ENCODE measurements at regions not wholly inside any gene's neighbourhood (a gene's known extent, or its start where the extent isn't known, plus 50 kb on each side); places are given as distances from the start of the nearest gene placed in this dataset.

DNA sequence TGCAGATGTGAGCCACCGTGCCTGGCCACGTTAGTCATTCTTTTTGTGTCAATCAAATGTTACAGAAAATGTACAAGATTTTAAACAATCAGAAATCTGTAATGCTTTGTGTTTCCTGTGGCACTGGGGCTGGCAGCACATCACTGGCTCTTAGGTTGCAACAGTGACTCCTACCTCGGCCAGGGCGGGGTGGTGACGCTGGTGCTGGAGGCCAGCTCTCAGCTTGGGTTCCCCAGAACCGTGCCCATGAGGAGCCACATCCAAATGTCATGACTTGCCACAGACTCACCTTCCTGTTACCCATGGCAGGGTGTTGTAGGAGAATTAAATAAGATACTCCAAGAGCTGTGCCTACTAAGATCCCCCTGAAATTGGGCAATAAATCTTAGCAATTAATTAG, 161.7 kb downstream of the TEX29 start:
- H3K27me3 ChIP-seq (ENCODE audit: insufficient read depth, low read depth, low read length) = no peaks in the 10 kb centered on the region
- no peak overlapping the region for H3K4me3 ChIP-seq (ENCODE audit: low read length)
- H3K4me2 ChIP-seq (ENCODE audit: low read length) = no peak overlapping the region
- no peaks in the 10 kb centered on the region for H3K79me2 ChIP-seq (replicated peaks; ENCODE audit: insufficient read depth, low read length)
- H3K9me2 ChIP-seq (ENCODE audit: insufficient read depth, low read length) = no peaks in the 10 kb centered on the region
- no peaks in the 10 kb centered on the region for H3K9me3 ChIP-seq (ENCODE audit: low read length)
- no peaks in the 10 kb centered on the region for H3F3A ChIP-seq (ENCODE audit: insufficient read depth, low read length, poor library complexity, severe bottlenecking)
- H2AFZ ChIP-seq (ENCODE audit: low read depth, low read length) = no peak overlapping the region
- H4K20me1 ChIP-seq (ENCODE audit: insufficient read depth) = no peaks in the 10 kb centered on the region
- no peaks in the 10 kb centered on the region for H3K36me3 ChIP-seq (ENCODE audit: insufficient read depth, low read length)
- no peak overlapping the region for H3K27ac ChIP-seq (ENCODE audit: low read length)
- no peak overlapping the region for H3K9ac ChIP-seq (ENCODE audit: low read length)
- TF ChIP-seq EZH2 (IDR thresholded peaks at IDR 0.05; ENCODE audit: borderline replicate concordance, insufficient read depth, low read length, poor library complexity, severe bottlenecking) (no peak), MXI1 (conservative IDR thresholded peaks at IDR 0.05; ENCODE audit: poor library complexity, severe bottlenecking) (no peak), TAF1 (IDR thresholded peaks at IDR 0.05; ENCODE audit: low read depth) (no peak), EP300 (conservative IDR thresholded peaks at IDR 0.05; ENCODE audit: poor library complexity, severe bottlenecking) (no peak), SMC3 (conservative IDR thresholded peaks at IDR 0.05; ENCODE audit: poor library complexity) (no peak)
- TF ChIP-seq, protein P1, sequence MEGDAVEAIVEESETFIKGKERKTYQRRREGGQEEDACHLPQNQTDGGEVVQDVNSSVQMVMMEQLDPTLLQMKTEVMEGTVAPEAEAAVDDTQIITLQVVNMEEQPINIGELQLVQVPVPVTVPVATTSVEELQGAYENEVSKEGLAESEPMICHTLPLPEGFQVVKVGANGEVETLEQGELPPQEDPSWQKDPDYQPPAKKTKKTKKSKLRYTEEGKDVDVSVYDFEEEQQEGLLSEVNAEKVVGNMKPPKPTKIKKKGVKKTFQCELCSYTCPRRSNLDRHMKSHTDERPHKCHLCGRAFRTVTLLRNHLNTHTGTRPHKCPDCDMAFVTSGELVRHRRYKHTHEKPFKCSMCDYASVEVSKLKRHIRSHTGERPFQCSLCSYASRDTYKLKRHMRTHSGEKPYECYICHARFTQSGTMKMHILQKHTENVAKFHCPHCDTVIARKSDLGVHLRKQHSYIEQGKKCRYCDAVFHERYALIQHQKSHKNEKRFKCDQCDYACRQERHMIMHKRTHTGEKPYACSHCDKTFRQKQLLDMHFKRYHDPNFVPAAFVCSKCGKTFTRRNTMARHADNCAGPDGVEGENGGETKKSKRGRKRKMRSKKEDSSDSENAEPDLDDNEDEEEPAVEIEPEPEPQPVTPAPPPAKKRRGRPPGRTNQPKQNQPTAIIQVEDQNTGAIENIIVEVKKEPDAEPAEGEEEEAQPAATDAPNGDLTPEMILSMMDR (IDR thresholded peaks at IDR 0.05; ENCODE audit: poor library complexity, severe bottlenecking) = no peak

DNA sequence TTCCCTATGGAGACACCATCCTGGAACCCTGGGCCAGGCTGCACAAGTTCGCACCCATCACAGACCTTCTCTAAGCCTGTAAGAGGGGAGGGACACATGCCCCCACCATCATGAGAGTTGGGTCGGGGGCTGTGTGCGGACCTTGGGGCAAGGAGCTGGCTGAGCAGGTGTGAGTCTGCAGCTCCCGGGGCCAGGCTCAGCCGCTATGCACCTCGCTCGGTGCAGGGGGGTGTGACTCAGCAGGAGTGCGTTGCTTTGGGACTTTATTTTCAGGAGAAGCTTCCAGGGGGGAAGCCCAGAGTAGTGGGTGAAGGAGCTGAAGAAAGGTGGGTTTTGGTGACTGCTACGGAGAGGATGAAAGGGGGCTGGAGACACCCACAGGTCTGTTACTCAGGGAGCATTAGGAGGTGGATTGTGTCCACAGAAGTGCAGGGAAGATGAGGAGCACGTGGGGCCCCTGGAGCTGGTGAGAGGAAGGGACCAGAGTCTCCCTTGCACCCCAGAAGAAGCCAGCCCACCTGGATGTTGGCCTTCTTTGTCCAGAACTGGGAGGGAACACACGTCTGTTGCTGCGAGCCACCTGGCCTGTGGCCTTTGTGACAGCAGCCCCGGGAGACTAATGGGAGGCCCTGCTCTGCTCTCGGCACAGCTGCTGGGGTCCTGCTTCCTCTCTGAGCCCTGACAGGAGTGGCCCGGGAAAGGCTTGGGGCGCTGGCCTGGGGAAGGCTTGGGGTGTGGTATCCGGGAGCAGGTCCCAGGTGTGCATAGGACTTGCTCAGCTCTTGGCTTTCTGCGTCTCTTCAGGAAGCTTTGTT, 162.6 kb downstream of the TEX29 start:
- TF ChIP-seq RAD21 (conservative IDR thresholded peaks at IDR 0.05) (no peak), TAF1 (IDR thresholded peaks at IDR 0.05; ENCODE audit: low read depth) (no peak), SMC3 (conservative IDR thresholded peaks at IDR 0.05; ENCODE audit: poor library complexity) (no peak), POLR2AphosphoS5 (IDR thresholded peaks at IDR 0.05) (no peak), EP300 (conservative IDR thresholded peaks at IDR 0.05; ENCODE audit: poor library complexity, severe bottlenecking) (no peak), MXI1 (conservative IDR thresholded peaks at IDR 0.05; ENCODE audit: poor library complexity, severe bottlenecking) (no peak), EZH2 (IDR thresholded peaks at IDR 0.05; ENCODE audit: borderline replicate concordance, insufficient read depth, low read length, poor library complexity, severe bottlenecking) (no peak)
- TF ChIP-seq, protein P2, sequence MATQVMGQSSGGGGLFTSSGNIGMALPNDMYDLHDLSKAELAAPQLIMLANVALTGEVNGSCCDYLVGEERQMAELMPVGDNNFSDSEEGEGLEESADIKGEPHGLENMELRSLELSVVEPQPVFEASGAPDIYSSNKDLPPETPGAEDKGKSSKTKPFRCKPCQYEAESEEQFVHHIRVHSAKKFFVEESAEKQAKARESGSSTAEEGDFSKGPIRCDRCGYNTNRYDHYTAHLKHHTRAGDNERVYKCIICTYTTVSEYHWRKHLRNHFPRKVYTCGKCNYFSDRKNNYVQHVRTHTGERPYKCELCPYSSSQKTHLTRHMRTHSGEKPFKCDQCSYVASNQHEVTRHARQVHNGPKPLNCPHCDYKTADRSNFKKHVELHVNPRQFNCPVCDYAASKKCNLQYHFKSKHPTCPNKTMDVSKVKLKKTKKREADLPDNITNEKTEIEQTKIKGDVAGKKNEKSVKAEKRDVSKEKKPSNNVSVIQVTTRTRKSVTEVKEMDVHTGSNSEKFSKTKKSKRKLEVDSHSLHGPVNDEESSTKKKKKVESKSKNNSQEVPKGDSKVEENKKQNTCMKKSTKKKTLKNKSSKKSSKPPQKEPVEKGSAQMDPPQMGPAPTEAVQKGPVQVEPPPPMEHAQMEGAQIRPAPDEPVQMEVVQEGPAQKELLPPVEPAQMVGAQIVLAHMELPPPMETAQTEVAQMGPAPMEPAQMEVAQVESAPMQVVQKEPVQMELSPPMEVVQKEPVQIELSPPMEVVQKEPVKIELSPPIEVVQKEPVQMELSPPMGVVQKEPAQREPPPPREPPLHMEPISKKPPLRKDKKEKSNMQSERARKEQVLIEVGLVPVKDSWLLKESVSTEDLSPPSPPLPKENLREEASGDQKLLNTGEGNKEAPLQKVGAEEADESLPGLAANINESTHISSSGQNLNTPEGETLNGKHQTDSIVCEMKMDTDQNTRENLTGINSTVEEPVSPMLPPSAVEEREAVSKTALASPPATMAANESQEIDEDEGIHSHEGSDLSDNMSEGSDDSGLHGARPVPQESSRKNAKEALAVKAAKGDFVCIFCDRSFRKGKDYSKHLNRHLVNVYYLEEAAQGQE (IDR thresholded peaks at IDR 0.05; ENCODE audit: borderline replicate concordance) = no peak
- TF ChIP-seq, protein P1 (IDR thresholded peaks at IDR 0.05; ENCODE audit: poor library complexity, severe bottlenecking) = no peak
- H3K27ac ChIP-seq (ENCODE audit: low read length) = no peak overlapping the region
- H2AFZ ChIP-seq (ENCODE audit: low read depth, low read length) = no peak overlapping the region
- H3K27me3 ChIP-seq (ENCODE audit: insufficient read depth, low read depth, low read length) = no peaks in the 10 kb centered on the region
- no peaks in the 10 kb centered on the region for H4K20me1 ChIP-seq (ENCODE audit: insufficient read depth)
- H3F3A ChIP-seq (ENCODE audit: insufficient read depth, low read length, poor library complexity, severe bottlenecking) = no peaks in the 10 kb centered on the region
- no peak overlapping the region for H3K4me3 ChIP-seq (ENCODE audit: low read length)
- no peak overlapping the region for H3K4me2 ChIP-seq (ENCODE audit: low read length)
- H3K9me3 ChIP-seq (ENCODE audit: low read length) = no peaks in the 10 kb centered on the region
- H3K9me2 ChIP-seq (ENCODE audit: insufficient read depth, low read length) = no peaks in the 10 kb centered on the region
- H3K9ac ChIP-seq (ENCODE audit: low read length) = no peak overlapping the region
- no peaks in the 10 kb centered on the region for H3K79me2 ChIP-seq (replicated peaks; ENCODE audit: insufficient read depth, low read length)
- H3K36me3 ChIP-seq (ENCODE audit: insufficient read depth, low read length) = no peaks in the 10 kb centered on the region
